Hepatocyte (in vitro differentiated cells): ENCODE measurements at regions not wholly inside any gene's neighbourhood (a gene's known extent, or its start where the extent isn't known, plus 50 kb on each side); places are given as distances from the start of the nearest gene placed in this dataset.

Experiments used
- EZH2 ChIP-seq: fragments of 200-600 bp; sonication (generic); IDR thresholded peaks from 2 replicates; pipeline ENCODE4 v1.6.1; 2016; ENCODE audit warnings: antibody characterized with exemption, mild to moderate bottlenecking, borderline replicate concordance
- EZH2phosphoT487 ChIP-seq: fragments of 200-600 bp; sonication (generic); IDR thresholded peaks from one replicate; pipeline ENCODE4 v1.6.1; 2018; ENCODE audit warnings: antibody characterized with exemption, mild to moderate bottlenecking, low read depth, moderate library complexity; ENCODE audit not compliant: unreplicated experiment, severe bottlenecking
- TF ChIP-seq, protein P1 (sequence below): fragments of 200-600 bp; sonication (generic); IDR thresholded peaks from 2 replicates; pipeline ENCODE4 v1.5.1; 2016; ENCODE audit warnings: antibody characterized with exemption, mild to moderate bottlenecking; ENCODE audit not compliant: poor library complexity

DNA sequence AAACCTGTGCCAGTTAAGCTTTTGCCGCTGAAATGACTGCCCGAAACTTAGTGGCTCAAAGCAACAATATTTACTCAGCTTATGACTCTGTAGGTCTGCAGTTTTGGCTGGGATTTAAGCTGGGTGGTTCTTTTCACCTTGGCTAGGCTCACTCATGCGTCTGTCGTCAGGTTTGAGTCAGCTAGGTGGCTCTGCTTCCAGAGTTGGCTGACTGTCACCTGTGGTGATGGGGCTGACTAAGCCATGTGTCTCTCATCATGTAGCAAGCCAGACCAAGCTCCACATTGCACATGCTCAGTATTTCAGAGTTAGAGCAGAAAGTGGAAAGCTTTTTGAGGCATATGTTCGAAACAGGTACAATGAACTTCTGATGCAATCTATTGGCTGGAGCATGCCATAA, 354.8 kb downstream of the MEIS1 start:
- TF ChIP-seq EZH2 (no peak), EZH2phosphoT487 (no peak)
- TF ChIP-seq, protein P1, sequence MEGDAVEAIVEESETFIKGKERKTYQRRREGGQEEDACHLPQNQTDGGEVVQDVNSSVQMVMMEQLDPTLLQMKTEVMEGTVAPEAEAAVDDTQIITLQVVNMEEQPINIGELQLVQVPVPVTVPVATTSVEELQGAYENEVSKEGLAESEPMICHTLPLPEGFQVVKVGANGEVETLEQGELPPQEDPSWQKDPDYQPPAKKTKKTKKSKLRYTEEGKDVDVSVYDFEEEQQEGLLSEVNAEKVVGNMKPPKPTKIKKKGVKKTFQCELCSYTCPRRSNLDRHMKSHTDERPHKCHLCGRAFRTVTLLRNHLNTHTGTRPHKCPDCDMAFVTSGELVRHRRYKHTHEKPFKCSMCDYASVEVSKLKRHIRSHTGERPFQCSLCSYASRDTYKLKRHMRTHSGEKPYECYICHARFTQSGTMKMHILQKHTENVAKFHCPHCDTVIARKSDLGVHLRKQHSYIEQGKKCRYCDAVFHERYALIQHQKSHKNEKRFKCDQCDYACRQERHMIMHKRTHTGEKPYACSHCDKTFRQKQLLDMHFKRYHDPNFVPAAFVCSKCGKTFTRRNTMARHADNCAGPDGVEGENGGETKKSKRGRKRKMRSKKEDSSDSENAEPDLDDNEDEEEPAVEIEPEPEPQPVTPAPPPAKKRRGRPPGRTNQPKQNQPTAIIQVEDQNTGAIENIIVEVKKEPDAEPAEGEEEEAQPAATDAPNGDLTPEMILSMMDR = no peak
